Vagina (tissue), 2 donors: ENCODE measurements at regions not wholly inside any gene's neighbourhood (a gene's known extent, or its start where the extent isn't known, plus 50 kb on each side); places are given as distances from the start of the nearest gene placed in this dataset.

Source experiments
- POLR2A ChIP-seq, 2 donors: fragments of 450-650 bp; IDR thresholded peaks; one replicate each; pipeline ENCODE4 v1.6.1; 2017; ENCODE audit warnings: antibody characterized with exemption in 2 of 2, mild to moderate bottlenecking in 2 of 2, moderate library complexity in 2 of 2
- POLR2AphosphoS5 ChIP-seq, 2 donors: sonication (generic); formaldehyde crosslinking; IDR thresholded peaks; one replicate each; pipeline ENCODE4 v1.9.0; 2017; ENCODE audit warnings: antibody characterized with exemption in 2 of 2, mild to moderate bottlenecking in 2 of 2, low read depth in 1 of 2; ENCODE audit not compliant: insufficient read depth in 1 of 2
- TF ChIP-seq, protein P1 (sequence below), 3 experiments: fragments of 450-650 bp in 2 of 3; fragments of 200-600 bp in 1 of 3; sonication (generic) in 1 of 3; IDR thresholded peaks; one replicate each; pipeline ENCODE4 v1.5.1; 2017 to 2019; ENCODE audit warnings: antibody characterized with exemption in 3 of 3, mild to moderate bottlenecking in 2 of 3, moderate library complexity in 2 of 3

- TF ChIP-seq, protein P1, sequence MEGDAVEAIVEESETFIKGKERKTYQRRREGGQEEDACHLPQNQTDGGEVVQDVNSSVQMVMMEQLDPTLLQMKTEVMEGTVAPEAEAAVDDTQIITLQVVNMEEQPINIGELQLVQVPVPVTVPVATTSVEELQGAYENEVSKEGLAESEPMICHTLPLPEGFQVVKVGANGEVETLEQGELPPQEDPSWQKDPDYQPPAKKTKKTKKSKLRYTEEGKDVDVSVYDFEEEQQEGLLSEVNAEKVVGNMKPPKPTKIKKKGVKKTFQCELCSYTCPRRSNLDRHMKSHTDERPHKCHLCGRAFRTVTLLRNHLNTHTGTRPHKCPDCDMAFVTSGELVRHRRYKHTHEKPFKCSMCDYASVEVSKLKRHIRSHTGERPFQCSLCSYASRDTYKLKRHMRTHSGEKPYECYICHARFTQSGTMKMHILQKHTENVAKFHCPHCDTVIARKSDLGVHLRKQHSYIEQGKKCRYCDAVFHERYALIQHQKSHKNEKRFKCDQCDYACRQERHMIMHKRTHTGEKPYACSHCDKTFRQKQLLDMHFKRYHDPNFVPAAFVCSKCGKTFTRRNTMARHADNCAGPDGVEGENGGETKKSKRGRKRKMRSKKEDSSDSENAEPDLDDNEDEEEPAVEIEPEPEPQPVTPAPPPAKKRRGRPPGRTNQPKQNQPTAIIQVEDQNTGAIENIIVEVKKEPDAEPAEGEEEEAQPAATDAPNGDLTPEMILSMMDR (IDR thresholded peaks at IDR 0.05), result no peak
- no peak for TF ChIP-seq POLR2A (IDR thresholded peaks at IDR 0.05)
- TF ChIP-seq POLR2AphosphoS5 (IDR thresholded peaks at IDR 0.05; ENCODE audit: insufficient read depth in 1 of 2, low read depth in 1 of 2), result no peak
These were observed 190.1 kb upstream of the SLC35G4 start for GRCh38 chr18:11419338-11419737.
